ENCODE measurements at regions not wholly inside any gene's neighbourhood (a gene's known extent, or its start where the extent isn't known, plus 50 kb on each side); places are given as distances from the start of the nearest gene placed in this dataset.
"Not testable (repeated sequence)": the region's sequence is repeated elsewhere in the genome, so short reads cannot be mapped to it uniquely, and the experiment has no call there.

DNA sequence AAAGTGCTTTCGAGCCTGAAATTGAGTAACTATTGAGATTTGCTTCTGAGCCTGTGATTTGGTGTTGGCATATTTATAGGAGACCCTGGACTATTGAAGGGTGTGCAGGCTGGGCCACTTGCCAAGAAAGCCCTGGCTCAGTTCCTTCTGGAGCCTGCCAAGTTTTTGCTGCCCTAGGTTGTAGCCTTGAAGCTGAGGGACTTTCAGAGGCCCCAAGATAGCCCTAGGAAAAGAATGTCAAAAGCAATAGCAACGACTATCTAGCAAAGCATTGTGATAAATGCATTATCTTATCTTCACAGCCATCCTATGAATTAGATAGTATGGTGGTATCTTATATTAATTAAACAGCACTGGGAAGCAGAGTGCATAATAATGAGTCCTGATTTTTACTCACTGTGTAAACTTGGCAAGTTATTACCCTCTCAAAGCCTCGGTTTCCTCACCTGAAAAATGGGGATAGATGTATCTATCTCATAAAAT lies 473.7 kb upstream of the PODXL start:
- no peak for DNase-seq (ENCODE audit: low spot score)

DNA sequence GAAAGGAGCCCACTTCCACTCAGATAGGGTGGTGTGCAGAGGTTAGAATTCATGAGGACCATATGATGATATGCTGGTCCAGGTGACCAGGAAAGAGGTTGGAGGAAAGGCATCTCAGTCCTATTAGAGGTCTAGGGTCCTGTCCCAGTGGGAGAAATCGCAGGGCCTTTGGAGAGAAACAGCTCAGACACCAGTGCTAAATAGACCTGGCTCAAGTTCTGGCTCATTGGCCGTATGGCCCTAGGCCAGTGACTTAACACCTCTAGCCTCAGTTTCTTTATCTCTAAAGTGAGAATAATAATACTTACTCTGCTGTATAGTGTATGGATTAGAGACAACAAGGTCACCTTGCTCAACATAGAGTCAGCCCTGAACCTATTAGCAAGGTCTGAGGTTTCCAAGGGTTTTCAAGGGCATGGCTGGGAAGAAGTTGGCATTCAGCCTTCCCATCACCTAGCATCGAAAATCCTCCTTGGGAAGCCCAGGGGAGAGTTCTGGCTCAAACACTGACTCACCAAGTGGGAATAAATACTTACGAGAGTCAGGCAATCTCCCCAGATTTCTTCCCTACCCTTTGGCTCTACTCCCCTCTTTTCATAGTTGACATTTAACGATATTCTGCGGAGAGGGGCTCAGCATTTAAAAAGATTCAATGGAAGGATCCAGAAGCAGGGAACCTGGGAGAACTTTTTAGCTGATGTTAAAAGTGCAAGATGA lies 473.1 kb upstream of the PODXL start:
- DNase-seq (ENCODE audit: low spot score) = no peak

DNA sequence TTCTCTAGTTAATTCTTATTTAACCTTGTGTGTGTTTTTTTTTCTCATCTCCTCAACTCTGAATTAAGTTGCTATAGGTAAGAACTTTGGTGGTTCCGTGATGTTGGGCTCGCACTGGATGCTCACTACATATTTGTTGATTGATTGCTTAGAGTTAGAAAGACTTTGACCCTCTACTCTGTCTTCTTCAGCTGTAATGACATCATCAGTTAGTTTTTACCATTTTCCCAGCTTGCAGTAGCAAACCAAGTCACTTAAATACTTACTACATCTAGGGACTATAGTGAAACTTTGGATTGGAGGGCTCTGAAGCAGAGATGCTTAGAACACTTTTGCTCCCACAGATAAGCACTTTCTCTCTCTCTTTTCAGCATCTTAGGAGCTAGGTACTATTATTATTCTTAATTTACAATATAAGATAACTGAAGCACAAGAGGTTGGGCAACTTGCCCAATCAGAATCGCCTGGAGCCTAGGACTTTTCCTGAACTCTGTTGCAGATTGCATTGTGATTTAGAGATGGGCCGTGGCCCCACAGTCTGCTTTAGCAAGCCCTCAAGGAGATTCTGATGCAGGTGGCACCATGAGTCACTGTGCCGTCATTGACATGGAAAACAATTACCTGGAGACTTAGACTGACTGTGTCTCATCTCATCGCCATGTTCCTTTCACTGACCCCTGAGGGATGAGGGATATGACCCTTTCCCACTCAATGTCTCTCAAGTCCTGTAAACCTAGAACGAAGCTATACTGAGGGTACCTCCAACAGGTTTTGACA lies 471.9 kb upstream of the PODXL start:
- DNase-seq (ENCODE audit: low spot score) = no peak

DNA sequence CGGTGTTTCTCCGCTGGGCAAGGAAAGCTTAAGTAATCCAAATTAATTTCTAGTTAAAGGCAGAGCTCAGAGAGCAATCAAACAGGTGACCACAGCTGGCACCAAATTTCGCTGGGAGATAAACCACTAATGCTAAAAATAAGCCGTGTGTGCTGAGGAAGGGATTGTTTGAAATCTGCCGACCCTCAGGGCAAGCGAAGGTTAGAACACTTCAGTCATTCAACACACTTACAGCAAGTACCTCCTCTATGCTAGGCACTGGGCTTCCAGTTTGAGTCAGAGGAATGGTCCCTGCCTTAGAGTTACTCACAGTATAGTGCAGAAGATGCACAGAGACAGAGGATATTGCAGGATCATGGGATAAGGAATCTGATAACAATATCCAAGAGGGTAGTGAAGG lies 467.9 kb upstream of the PODXL start:
- DNase-seq (ENCODE audit: low spot score) = no peak

DNA sequence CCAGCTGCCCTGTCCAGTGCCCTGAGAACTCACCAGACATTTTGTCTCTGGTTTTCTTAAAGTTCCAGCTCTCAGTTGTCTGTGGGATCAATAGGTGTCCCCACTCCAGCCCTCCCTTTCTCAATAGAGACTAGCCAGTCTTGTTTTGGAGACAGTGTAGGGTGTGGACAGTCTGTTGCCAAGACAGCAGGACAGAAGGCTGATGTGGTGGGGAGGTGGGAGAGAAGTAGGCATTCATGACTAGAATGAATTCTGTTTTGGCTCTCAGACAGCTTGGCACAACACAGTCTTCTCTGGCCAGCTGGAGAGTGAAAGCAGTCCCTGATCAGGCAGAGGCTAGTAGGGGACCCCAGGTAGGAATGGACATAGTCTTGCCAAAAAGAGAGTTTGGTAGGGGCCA lies 467.0 kb upstream of the PODXL start:
- no peak for DNase-seq (ENCODE audit: low spot score)

DNA sequence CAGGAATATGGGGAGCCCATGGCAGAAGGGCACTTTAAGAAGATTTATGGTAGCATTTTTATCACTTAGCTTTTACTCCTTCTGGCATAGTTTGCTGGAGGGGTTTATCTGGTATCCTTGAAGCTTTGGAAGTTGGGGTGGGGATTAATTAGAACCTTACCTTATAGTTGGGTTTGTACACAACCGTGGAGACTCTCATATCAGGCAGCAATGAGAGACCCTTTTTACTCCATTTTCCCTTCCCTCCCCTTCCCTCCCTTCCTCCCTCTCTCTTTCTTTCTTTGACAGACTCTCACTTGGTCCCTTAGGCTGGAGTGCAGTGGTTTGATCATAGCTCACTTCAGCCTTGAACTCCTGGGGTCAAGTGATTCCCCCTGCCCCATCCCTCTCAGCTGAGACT lies 465.8 kb upstream of the PODXL start:
- no peak for DNase-seq (ENCODE audit: low spot score)

DNA sequence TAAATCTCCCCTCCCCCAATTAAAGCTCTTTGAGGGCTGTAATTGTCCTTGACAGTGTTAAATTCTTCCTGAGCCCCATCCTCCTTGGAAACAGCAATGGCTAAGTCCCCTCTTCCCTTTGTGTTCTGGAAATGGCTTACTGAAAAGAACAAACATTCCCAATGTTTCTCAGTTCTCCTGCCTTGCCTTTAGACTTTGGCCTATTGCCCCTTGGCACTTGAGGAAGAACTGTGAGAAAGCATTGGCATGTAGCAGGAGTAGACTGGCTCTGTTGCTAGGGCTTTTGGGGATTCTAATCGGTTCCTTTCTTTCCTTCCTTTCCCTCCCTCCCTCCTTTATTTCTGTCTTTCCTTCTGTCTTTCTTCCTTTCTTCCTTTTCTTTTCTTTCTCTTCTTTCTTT lies 463.3 kb upstream of the PODXL start:
- no peak for DNase-seq (ENCODE audit: low spot score)

DNA sequence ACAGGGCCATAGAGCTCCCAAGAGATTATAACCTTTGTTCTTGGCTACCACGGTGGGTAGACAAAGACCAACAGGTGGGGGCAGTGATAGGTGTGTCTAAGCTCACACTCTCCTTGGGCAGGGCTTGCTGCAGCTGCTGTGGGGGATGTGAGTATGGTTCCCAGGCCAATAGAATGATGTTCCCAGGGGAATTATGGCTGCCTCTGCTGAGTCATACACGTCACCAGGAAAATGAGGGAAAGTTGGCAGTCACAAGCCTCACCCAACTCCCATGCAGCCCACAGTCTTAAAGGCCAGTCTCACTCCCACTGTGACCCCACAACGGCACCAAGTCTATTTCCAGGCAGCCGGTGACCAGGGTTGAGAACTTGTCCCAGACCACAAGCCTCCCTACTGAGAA lies 453.4 kb upstream of the PODXL start:
- DNase-seq (ENCODE audit: low spot score) = no peak

DNA sequence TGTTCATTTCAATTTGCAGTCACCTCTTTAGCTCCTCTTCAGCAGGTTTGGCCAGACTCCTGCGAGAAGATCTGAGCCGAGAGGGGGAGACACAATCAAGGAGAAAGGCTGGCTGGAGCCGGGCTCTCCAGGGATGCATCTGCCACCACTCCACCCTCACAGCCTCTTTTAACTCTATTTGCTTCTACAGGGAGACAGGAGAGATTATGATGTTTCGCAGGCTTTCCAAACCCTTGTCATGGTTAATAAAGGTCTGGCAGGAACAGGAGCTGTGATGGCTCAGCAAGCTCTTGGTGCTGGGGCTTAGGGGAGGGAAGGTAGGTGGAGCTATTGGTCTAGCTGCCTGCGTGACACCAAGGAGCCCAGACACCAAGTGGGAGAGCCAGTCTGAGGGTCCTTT lies 448.1 kb upstream of the PODXL start:
- DNase-seq (ENCODE audit: low spot score) = no peak

DNA sequence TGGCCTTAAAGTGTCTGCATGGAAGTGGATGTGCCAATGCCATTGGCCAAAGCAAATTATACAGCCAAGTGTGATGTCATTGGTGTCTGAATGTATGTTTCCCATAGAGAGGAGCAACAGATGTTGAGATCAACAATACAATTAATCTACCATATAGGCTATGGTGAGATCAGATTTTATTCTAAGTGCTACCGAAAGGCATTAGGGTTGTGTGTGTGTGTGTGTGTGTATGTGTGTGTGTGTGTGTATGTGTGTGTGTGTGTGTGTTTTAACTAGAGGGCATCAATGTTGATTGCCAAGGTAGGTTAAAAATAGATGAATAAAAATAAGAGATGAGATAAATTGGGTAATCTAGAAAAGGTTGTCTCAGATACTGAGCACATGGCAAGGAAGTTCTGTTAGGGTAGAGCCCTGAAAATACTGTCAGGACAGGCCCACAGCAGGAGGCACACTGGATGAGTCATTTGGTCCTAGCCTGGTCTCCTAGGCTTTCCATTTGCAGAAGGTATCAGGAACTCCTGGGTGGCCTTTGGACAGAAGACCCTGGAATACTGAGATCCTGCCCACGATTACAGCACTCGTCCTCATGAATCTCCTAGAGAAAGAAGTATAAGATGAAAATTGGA lies 446.0 kb upstream of the PODXL start:
- no peak for DNase-seq (ENCODE audit: low spot score)

DNA sequence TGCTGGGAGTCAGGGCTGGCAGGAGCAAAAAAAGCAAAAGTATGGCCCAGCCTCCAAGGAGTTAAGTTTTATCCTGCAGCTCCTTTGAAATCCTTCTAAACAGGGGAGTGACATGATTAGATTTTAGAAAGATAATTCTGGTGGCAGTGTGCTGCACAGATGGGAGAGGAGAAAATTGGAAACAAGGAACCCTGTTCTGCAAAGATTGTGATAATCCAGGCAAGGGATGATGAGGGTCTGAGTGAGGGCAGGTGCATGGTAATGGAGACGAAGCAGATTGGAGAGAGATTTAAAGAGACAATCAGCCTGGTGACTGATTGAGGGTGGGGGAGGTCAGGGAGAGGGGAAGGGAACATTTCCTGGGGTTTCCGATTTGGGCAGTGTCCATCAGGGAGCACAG lies 444.7 kb upstream of the PODXL start:
- DNase-seq (ENCODE audit: low spot score) = no peak

DNA sequence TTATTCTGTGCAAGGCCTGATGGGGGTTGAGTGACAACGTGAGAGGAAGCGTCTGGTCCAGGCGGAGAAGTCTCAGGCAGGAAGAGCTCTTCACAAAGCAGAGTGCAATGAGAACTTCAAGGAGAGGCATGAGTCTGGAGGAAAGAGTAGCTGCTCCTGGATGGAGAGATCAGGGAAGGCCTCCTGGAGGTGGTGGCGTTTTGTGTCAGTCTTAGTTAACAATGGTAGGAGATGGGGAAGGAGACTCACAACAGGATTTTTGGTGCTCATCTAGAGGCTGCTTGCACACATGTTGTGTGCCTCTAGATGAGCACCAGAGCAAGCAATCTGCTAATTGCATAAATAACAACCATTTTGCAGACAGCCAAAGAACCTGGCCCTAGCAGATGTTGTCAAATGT lies 442.8 kb upstream of the PODXL start:
- no peak for DNase-seq (ENCODE audit: low spot score)

DNA sequence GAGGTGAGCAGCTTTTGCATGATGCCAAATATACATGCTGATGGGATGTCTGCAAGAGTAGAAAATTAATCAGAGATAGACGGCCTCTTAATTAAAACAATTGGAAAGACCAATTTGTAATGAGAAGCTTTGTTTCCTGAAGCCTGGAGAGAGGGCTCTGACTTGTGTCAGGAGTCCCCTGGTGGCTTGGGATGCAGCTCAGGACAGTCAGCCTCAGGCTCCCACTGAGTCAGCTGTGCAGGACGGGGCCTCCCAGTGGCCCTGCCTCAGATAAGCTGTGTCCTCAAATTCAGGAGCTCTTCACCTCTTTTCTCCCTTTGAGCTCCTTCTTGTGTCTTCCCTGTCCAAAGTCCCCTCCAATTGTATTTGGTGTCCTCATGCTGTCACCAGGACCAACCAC lies 438.9 kb upstream of the PODXL start:
- DNase-seq (ENCODE audit: low spot score) = no peak

DNA sequence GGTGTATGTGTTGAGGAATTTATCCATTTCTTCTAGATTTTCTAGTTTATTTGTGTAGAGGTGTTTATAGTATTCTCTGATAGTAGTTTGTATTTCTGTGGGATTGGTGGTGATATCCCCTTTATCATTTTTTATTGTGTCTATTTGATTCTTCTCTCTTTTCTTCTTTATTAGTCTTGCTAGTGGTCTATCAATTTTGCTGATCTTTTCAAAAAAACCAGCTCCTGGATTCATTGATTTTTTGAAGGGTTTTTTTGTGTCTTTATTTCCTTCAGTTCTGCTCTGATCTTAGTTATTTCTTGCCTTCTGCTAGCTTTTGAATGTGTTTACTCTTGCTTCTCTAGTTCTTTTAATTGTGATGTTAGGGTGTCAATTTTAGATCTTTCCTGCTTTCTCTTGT lies 424.6 kb upstream of the PODXL start:
- not testable (repeated sequence) for DNase-seq (ENCODE audit: low spot score)

DNA sequence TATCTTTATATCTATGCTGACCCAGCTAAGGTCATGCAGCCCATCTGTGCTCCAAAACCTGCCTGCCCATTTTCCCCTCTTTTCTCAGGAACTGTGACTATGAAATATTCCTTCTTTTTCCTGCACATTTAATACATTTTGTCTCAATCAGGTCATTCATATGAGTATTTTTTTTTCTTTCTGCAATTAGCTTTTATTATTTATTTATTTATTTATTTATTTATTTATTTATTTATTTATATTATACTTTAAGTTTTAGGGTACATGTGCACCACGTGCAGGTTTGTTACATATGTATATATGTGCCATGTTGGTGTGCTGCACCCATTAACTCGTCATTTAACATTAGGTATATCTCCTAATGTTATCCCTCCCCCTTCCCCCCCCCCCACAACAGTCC lies 421.7 kb upstream of the PODXL start:
- not testable (repeated sequence) for DNase-seq (ENCODE audit: low spot score)

DNA sequence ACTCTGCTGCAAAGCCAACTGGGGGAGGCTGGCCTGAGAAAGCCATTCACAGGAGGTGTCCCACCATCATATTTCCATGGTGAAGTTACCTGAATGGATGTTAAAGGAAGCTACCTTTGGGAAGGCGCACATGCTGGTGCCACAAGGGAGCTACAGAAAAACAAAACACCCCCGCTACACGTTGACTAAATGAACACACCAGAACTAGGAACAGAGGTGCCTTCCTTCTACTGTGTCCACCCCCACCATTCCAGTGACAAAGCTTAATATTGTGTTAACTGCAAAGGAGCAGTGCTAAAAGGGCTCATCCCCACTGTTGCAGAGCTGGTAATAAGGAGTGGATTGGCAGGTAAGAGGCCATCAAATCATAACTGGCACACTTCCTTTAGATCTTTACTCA lies 420.0 kb upstream of the PODXL start:
- no peak for DNase-seq (ENCODE audit: low spot score)

DNA sequence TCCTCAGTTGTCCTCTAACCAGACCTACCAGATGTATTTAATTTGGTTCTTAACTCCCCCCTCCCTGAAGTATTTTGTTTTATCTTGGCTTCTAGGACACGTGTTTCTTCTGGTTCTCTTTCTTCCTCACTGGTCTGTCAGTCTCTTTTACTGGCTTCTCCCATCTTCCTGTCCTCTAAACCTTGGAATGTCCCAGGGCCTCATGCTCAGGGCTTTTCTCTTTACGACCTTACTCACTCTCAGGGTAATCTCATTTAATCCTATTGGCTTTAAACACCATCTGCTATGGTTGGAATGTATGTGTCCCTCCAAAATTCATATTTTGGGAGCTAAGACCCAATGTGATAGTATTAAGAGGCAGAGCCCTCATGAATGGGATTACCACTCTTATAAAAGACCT lies 418.2 kb upstream of the PODXL start:
- no peak for DNase-seq (ENCODE audit: low spot score)

DNA sequence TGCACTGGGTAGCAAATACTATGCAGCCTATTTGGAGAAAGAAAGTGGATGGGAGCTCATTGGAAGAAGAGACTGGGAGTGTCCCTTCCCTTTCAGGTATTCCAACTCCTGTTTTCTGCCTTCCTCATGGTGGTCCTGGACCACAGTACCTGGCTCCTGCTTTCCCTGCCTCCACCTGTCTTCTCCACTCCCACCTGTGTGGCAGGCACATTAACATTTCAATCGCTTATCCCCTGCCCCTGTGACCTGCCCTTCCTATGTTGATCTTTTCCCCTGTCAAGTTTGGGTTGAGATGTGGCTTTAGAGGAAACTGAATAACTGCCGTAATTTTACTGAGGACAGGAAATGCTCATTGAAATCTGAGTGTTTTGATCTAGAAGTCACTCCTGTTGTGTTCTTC lies 415.8 kb upstream of the PODXL start:
- DNase-seq (ENCODE audit: low spot score) = no peak

DNA sequence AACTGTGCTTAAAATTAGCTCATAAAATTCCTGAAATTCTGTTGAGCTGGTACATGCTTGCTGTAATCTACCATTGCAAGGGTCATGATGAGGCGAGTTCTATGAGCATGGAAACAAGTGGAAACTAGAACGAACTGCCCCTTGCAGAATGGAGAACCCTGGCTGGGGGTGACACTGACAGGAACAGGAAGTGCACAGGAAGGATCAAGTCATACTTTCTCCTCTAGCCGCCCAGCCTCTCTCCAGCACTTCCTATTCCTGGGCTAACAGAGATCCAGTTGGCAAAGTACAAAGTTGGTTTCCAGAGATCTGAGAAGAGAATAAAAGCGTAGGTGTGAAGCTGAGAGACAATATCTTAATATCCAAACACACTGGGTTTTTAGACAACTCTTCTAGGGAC lies 414.2 kb upstream of the PODXL start:
- no peak for DNase-seq (ENCODE audit: low spot score)

DNA sequence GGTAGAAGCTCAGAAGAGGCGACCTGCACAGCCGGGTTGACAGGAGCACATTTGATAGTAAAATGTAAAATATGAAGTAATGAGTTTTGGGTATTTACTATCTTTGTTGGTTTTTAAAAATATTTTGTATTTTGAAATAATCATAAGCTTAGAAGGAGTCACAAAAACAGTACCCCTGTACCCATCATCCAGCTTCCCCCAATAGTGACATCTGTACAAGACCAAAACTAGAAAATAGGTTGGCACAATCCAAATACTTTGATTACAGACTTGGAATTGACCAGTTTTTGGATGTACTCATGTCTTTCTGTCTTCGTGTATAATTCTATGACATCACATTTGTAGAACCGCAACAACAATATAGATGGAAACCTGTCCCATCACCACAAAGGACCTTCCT lies 413.1 kb upstream of the PODXL start:
- no peak for DNase-seq (ENCODE audit: low spot score)

DNA sequence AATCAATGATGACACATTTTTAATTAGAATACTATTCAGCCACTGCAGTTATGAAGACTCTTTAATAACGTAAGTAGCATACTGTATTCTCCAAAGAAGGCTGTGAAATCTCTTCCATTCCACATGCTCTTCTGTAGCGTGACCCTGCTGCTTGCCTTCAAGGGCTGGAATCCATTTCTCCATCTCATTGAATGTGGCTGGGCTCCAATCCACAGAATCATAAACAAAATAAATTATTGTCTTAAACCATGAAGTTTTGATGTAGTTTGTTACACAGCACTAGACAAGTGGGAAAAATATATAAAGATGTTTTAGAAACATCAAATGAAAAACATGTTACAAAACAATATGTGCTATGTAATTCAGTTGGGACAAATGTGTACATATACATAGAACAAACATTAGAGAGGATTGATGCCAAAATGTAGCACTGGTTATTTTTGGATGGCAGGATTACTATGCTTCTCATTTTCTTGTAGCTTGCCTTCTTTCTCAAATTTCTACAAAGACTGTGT lies 410.8 kb upstream of the PODXL start:
- no peak for DNase-seq (ENCODE audit: low spot score)

DNA sequence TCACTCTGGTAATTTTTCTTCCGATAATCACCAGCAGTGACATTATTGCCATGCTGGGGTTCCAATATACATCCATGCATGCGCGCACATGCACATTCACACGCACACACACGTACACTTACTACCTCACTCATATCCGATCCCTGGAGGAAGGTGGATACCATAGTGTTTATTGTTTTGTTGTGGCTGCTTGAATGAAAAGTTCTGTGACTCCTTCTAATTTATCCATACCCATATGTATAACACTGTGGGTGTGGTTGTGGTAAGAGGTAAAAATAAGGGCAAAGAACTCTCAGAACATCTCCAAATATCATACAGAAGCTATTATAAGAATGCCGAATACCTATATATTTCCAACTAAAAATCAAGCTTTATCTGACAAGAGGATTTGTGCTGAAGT lies 407.8 kb upstream of the PODXL start:
- no peak for DNase-seq (ENCODE audit: low spot score)

DNA sequence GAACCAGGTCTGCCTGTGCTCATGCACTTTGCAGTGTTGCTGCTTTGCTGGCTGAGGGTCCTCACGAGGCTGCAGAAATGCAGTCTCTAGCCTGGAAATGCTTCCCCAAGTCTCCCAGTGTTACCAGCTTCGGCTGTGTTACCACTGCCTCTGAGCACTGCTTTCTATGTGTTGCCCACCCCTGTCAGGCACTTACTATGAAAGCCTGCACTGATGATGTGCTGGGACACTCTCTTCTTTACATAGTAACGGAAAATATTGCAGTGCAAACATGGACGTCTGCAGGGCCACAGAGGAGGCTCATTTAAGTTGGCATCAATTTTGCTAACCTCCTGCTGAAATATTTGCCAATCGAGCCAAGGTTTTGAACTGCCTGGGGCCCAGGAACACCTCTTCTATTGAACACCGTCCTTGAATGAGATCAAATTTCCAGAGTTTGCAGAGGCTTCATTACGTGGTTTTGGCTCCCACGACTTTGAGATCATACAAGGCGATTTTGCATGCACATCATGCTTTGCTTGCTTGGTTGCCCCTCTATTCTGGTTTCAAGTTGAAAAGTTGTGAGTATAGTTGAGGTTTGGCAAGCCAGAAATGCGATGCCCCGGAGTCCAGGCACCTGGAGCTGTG lies 404.7 kb upstream of the PODXL start:
- no peak for DNase-seq (ENCODE audit: low spot score)

Measured in CD4-positive, alpha-beta T cell treated with Interleukin-15 for 4 hours (primary cell).